Activated CD4-positive, alpha-beta T cell treated with anti-CD3 and anti-CD28 coated beads, Interleukin-2, amount 10 ng/mL, durations not matched to agents 24 days and 14 days (primary cell): ENCODE measurements at regions not wholly inside any gene's neighbourhood (a gene's known extent, or its start where the extent isn't known, plus 50 kb on each side); places are given as distances from the start of the nearest gene placed in this dataset.
"Not testable (repeated sequence)": the region's sequence is repeated elsewhere in the genome, so short reads cannot be mapped to it uniquely, and the experiment has no call there.

ENCODE experiments used
- DNase-seq: peaks from one replicate; pipeline ENCODE4 v3.0.0; 2022
- H3K27ac Mint-ChIP-seq: one replicate; pipeline ENCODE4 v1.8.0; 2022; ENCODE audit warnings: mild to moderate bottlenecking, mixed read lengths
- H3K27me3 Mint-ChIP-seq: one replicate; pipeline ENCODE4 v1.8.0; 2022; ENCODE audit warnings: mixed read lengths
- H3K36me3 Mint-ChIP-seq: one replicate; pipeline ENCODE4 v1.8.0; 2022; ENCODE audit warnings: low read depth, mild to moderate bottlenecking, mixed read lengths
- H3K4me1 Mint-ChIP-seq: one replicate; pipeline ENCODE4 v1.8.0; 2021; ENCODE audit warnings: mixed read lengths
- H3K4me3 Mint-ChIP-seq: one replicate; pipeline ENCODE4 v1.8.0; 2022; ENCODE audit warnings: mild to moderate bottlenecking, moderate library complexity, mixed read lengths
- H3K9me3 Mint-ChIP-seq: one replicate; pipeline ENCODE4 v1.8.0; 2021; ENCODE audit warnings: mixed read lengths
- intact Hi-C: fragments of 100-400 bp; cut with micrococcal nuclease; formaldehyde crosslinking; loops from one replicate; pipeline ENCODE4 v1.15.1; 2023

DNA sequence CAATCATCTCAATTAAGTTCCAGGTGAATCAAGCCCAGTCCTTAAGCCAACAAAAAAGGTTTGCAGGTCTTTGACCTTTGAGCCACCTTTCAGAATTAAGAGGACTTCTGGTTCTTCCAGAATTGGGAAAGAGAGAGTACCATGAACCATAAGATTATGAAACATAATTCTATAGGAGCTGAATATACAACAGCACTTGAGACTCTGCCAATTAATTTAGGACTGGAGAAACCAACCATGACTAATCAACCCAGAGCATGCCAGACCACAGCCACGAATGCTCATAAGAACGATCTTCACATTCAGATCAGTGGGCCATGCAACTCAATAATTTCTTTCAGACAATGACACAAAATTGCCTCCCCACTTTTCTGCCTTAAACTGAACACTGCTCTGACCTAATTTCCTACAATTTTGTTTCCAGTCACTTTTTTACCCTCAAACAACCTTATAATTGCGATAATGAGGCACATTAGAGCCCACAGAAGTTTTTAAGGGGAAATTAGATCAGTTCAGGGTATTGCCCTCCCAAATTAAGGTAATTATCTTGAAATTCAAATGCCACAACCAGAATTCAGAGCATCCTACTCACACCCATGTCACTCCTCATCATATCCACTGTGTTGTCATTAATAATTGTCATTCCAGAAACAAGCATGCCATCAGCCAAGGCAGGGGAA is 213.4 kb downstream of the ATPSCKMT start:
- Mint-ChIP-seq H3K4me1 (no peaks in the 10 kb centered on the region), H3K4me3 (no peak overlapping the region), H3K27ac (no peak overlapping the region), H3K9me3 (peaks cover 1% of the 10 kb centered on the region), H3K36me3 (no peaks in the 10 kb centered on the region), H3K27me3 (no peaks in the 10 kb centered on the region)
- intact Hi-C loops: no loop called here
- no peak for DNase-seq

DNA sequence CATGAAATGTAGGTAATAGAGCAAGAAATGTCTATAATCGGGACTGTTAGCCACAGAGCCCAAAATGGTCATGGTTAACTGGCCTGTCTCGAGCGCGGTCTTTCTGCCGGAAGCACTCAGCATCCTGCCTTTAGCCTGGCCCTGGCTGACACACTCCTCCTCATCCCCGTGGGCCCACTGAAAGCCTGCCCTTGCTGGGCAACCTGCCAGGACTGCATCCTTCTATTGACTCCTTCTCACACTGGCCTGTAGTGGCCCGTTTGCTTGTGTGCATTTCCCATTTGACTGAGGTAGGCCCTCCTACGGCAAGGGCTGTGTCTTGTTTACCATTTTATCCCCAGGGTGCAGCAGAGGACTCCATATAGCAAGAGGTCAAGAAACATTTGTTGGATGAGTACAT is 215.7 kb downstream of the ATPSCKMT start:
- H3K27ac Mint-ChIP-seq: no peak overlapping the region
- no peak for DNase-seq
- intact Hi-C loops: no loop called here
- H3K9me3 Mint-ChIP-seq: no peaks in the 10 kb centered on the region
- no peaks in the 10 kb centered on the region for H3K27me3 Mint-ChIP-seq
- no peaks in the 10 kb centered on the region for H3K4me1 Mint-ChIP-seq
- H3K36me3 Mint-ChIP-seq: no peaks in the 10 kb centered on the region
- H3K4me3 Mint-ChIP-seq: no peak overlapping the region

DNA sequence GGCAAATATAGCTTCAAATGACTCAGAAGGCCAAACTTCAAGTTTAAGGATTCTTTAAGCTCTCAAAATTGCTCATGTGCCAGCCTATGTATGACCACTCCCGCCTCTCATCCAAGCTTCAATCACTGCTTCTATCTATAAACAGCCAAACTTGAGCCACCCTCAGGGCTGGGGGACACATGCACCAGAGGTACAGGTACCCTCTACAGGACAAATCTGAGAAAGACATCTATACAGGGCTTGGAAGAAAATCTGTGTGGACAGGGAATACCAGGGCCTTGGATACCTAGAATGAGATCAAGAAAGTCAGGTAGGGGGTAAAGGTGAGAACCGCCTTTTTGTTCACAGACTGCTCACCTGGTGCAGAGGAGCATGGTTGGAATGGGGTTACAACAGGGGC is 217.9 kb downstream of the ATPSCKMT start:
- DNase-seq: no peak
- intact Hi-C loops: no loop called here
- Mint-ChIP-seq H3K9me3 (peaks cover 4% of the 10 kb centered on the region), H3K27me3 (no peaks in the 10 kb centered on the region), H3K36me3 (no peaks in the 10 kb centered on the region), H3K4me3 (no peak overlapping the region), H3K4me1 (no peaks in the 10 kb centered on the region), H3K27ac (no peak overlapping the region)

DNA sequence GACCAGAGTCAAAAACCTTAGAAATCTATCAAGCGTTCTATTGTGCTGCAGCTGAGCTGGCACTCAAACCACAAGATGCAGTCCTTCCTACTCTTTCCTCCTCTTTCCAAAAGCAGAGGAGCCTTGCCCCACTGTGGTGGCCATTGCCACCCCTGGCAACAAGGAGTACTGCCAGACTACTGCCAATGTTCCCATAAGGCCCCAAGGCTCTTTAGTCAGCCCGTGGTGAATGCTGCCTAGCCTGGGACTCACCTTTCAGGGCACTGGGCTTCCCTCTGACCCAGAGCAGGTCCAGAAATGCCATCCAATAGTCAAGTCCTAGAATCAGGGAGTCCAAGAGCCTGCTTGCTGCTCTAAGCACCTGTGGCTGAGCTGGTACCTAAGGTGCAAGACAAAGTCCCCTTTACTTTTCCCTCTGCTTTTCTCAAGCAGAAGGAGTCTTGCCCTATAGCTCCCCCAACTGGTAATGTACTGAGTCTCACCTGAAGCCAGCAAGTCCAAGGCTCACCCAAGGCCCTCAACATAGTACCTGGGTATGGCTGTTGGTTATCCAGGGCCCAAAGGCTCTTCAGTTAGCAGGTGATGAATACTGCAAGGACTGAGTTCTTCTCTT is 219.4 kb downstream of the ATPSCKMT start:
- H3K27ac Mint-ChIP-seq: no peak overlapping the region
- H3K4me1 Mint-ChIP-seq: no peaks in the 10 kb centered on the region
- H3K27me3 Mint-ChIP-seq: no peaks in the 10 kb centered on the region
- intact Hi-C loops: no loop called here
- no peaks in the 10 kb centered on the region for H3K36me3 Mint-ChIP-seq
- no peak overlapping the region for H3K4me3 Mint-ChIP-seq
- peaks cover 4% of the 10 kb centered on the region for H3K9me3 Mint-ChIP-seq
- DNase-seq: no peak

DNA sequence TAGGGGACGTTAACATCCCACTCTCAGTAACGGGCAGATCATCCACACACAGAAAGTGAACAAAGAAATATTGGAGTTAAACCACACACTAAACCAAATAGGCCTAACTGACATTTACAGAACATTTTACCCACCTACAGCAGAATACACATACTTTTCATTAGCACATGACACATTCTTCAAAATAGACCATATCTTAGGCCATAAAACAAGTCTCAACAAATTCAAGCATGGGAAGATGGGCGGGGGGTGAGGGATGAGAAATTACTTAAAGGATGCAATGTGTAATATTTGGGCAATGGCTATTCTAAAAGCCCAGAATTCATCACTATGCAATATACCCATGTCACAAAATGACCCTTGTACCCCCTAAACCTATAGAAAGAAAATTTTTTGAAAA is 226.2 kb downstream of the ATPSCKMT start:
- Mint-ChIP-seq H3K27ac (no peak overlapping the region), H3K27me3 (no peaks in the 10 kb centered on the region), H3K36me3 (no peaks in the 10 kb centered on the region), H3K4me1 (no peaks in the 10 kb centered on the region), H3K9me3 (peaks cover 9% of the 10 kb centered on the region), H3K4me3 (no peak overlapping the region)
- intact Hi-C loops: no loop called here
- no peak for DNase-seq

DNA sequence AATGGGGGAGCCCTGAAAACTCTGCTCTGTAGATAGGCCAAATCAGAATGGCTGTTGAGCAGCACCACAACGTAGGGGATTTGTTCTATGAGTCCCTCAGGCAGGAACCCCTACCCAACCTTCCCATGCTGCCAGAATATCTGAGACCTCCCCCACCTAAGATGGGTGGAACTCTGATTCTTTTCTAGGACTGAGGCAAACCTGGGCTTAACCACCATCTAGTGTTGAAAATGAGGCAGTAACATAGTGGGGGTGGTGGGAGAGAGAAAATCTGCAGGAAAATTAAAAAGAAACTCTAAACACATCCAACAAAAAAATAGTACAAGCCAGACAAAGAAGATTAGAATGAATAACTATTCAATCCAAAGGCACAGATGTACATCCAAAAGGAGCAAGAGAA is 228.4 kb downstream of the ATPSCKMT start:
- intact Hi-C loops: no loop called here
- Mint-ChIP-seq H3K9me3 (peaks cover 10% of the 10 kb centered on the region), H3K4me1 (no peaks in the 10 kb centered on the region), H3K4me3 (no peak overlapping the region), H3K27me3 (no peaks in the 10 kb centered on the region), H3K36me3 (no peaks in the 10 kb centered on the region), H3K27ac (no peak overlapping the region)
- DNase-seq: no peak

DNA sequence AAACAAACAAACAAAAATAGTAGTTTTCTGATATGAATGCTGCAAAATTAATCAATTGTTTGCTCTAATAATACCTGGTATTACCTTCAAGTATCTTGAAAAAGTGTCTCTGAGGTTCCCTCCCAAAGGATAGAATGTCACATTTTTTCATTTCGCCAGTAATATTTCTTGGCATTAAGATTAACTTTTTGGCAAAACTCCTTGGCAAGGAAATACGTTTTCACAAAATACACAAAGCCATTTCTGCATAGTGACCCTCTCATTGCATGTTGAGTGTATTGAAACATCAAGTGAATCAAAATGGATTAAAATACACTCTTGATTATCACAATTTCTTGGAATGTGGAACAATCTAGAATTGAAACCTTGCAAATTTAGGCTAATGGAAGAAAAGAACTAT is 230.5 kb downstream of the ATPSCKMT start:
- no peaks in the 10 kb centered on the region for H3K27me3 Mint-ChIP-seq
- no peak overlapping the region for H3K4me3 Mint-ChIP-seq
- DNase-seq: no peak
- no peak overlapping the region for H3K27ac Mint-ChIP-seq
- H3K36me3 Mint-ChIP-seq: no peaks in the 10 kb centered on the region
- no peaks in the 10 kb centered on the region for H3K4me1 Mint-ChIP-seq
- H3K9me3 Mint-ChIP-seq: peaks cover 10% of the 10 kb centered on the region
- intact Hi-C loops: no loop called here

DNA sequence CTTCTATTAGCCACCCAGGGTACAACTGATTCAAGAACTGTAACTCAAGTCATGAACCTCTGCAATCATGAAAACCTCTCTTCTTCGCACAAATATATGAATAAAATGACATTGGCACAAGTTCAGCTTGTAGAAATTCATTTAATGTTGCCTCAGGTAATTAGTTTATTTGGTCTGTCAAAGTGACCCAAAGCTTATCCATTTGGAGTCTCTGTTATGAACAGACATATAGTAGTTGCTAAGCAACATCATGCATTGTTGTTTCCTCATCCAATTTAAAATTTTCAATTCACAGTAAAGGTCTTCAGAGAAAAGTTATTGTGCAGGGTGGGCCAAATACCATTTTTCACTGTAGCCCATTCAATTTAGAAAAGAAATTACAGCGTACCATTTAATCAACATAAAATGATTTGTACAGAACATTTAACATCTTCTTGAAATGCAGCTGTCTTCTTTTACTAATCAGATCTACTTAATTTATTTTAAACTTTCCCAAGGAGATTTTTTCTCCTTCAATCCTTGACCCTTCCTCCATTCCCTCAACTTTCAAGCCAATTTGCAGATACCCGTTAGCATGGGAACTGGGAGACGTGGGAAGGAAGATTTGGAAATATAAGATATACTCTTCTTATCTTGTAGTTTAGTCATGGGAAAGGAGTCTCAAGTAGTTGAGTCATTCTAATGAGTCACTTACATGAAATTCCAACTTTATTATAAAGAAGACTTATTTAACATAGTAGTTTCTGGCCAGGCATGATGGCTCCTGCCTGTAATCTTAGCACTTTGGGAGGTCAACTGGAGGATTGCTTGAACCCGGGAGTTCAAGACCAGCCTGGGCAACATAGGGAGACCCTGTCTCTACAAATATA is 231.3 kb downstream of the ATPSCKMT start:
- no peak overlapping the region for H3K27ac Mint-ChIP-seq
- DNase-seq: no peak
- H3K36me3 Mint-ChIP-seq: no peaks in the 10 kb centered on the region
- H3K4me1 Mint-ChIP-seq: no peaks in the 10 kb centered on the region
- no peaks in the 10 kb centered on the region for H3K27me3 Mint-ChIP-seq
- peaks cover 16% of the 10 kb centered on the region for H3K9me3 Mint-ChIP-seq
- no peak overlapping the region for H3K4me3 Mint-ChIP-seq
- intact Hi-C loops: no loop called here

DNA sequence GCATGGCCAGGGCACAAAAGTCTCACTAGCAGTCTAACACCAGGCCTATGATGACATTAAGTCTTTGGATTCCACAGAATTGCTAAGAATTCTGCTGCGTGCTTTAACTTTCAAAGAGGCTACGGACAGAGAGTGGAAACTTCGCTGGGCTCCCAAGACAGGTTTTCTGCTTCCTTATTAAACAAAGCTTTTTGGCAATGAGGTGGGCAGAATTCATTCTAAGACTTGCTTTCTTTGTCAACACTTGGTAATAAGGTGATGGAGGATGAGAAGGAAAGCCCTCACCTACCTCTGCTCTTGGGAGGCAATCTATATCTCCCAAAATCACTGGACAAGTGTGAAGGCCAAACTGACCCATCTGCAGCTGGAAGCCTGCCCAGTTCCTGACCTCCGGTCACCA is 231.9 kb downstream of the ATPSCKMT start:
- Mint-ChIP-seq H3K27me3 (no peaks in the 10 kb centered on the region), H3K27ac (no peak overlapping the region), H3K4me3 (no peak overlapping the region), H3K4me1 (no peaks in the 10 kb centered on the region), H3K36me3 (no peaks in the 10 kb centered on the region), H3K9me3 (peaks cover 11% of the 10 kb centered on the region)
- intact Hi-C loops: no loop called here
- DNase-seq: no peak

DNA sequence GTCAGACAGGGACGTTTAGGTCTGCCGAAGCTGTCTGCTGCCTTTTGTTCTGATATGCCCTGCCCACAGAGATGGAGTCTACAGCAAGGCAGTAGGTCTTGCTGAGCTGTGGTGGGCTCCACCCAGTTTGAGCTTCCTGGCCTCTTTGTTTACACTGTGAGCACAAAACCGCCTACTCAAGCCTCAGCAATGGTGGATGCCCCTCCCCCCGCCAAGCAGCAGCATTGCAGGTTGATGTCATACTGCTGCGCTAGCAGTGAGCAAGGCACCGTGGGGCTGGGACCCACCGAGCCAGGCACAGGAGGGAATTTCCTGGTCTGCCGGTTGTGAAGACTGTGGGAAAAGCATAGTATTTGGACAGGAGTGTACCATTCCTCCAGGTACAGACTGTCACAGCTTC is 233.1 kb downstream of the ATPSCKMT start:
- not testable (repeated sequence) for DNase-seq, H3K36me3 Mint-ChIP-seq

DNA sequence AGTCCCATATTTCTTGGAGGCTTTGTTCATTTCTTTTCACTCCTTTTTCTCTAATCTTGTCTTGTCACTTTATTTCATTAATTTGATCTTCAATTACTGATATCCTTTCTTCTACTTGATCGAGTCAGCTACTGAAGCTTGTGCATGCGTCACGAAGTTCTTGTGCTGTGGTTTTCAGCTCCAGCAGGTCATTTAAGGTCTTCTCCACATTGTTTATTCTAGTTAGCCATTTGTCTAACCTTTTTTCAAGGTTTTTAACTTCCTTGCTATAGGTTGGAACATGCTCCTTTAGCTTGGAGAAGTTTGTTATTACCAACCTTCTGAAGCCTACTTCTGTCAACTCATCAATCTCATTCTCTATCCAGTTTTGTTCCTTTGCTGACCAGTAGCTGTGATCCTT is 234.0 kb downstream of the ATPSCKMT start:
- H3K4me1 Mint-ChIP-seq, H3K27ac Mint-ChIP-seq, intact Hi-C loops, DNase-seq, H3K36me3 Mint-ChIP-seq, H3K4me3 Mint-ChIP-seq, H3K27me3 Mint-ChIP-seq: not testable (repeated sequence)
- H3K9me3 Mint-ChIP-seq: peaks cover 16% of the 10 kb centered on the region

More for the DNA sequence above, 233.1 kb downstream of the ATPSCKMT start:
- H3K4me1 Mint-ChIP-seq, H3K4me3 Mint-ChIP-seq, intact Hi-C loops, H3K27ac Mint-ChIP-seq, H3K27me3 Mint-ChIP-seq: not testable (repeated sequence)
- peaks cover 16% of the 10 kb centered on the region for H3K9me3 Mint-ChIP-seq

DNA sequence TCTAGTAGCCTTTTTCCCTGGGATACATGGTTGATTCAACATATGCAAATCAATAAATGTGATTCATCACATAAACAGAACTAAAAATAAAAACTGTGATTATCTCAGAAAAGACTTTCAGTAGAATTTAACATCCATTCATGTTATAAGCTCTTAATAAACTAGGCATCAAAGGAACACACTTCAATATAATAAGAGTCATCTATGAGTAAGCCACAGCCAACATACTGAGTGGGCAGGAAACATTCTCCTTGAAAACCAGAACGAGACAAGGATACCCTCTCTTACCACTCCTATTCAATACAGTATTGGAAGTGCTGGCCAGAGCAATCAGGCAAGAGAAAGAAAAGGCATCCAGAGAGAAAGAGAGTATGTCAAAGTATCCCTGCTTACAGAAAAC is 239.9 kb downstream of the ATPSCKMT start:
- no peak for DNase-seq
- Mint-ChIP-seq H3K27ac (no peak overlapping the region), H3K9me3 (peaks cover 11% of the 10 kb centered on the region), H3K4me3 (no peak overlapping the region), H3K4me1 (no peaks in the 10 kb centered on the region), H3K36me3 (no peaks in the 10 kb centered on the region), H3K27me3 (no peaks in the 10 kb centered on the region)
- intact Hi-C loops: no loop called here

DNA sequence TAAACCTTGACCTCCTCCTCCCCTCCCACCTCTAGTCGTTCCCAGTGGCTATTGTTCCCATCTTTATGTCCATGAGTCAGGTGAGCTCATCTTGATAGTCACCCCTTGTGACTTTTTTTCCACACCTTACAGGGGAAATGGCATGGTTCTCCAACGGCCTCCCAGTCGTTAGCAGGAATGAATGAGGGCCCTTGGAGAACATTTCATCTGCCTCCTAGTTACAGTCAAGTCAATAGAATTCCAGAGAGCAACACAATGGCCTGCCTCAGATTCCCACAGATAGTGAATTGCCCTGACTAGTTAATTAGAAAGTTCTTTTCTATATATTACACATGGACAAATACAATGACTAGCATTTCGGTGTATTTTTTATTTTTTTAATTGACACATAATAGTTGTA is 262.6 kb downstream of the ATPSCKMT start:
- no peaks in the 10 kb centered on the region for H3K4me1 Mint-ChIP-seq
- H3K36me3 Mint-ChIP-seq: no peaks in the 10 kb centered on the region
- intact Hi-C loops: no loop called here
- H3K4me3 Mint-ChIP-seq: no peak overlapping the region
- H3K9me3 Mint-ChIP-seq: peaks cover 8% of the 10 kb centered on the region
- no peak overlapping the region for H3K27ac Mint-ChIP-seq
- DNase-seq: no peak
- H3K27me3 Mint-ChIP-seq: no peaks in the 10 kb centered on the region

DNA sequence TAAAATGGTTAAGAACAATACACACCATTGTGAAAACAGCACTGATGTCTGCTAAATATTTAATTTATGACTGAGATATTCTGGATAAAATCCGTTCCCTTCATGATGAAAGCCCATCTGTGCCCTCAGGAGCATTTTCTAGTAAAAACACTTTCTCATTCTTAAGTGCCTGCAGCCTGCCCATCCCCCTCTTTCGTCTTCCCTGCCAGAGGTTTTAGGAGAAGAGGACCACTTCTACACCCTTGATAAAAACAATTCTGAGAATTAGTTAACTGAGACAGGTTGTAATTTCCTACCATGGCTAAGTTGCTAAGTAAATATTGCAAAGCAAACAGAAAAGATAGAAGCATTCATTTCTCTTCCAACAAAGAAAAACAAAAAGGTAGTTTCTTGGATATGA is 272.6 kb downstream of the ATPSCKMT start:
- H3K9me3 Mint-ChIP-seq: no peaks in the 10 kb centered on the region
- no peak for DNase-seq
- H3K27me3 Mint-ChIP-seq: no peaks in the 10 kb centered on the region
- no peaks in the 10 kb centered on the region for H3K4me1 Mint-ChIP-seq
- intact Hi-C loops: no loop called here
- no peak overlapping the region for H3K27ac Mint-ChIP-seq
- H3K36me3 Mint-ChIP-seq: no peaks in the 10 kb centered on the region
- H3K4me3 Mint-ChIP-seq: no peak overlapping the region
